ENCODE measurements at regions not wholly inside any gene's neighbourhood (a gene's known extent, or its start where the extent isn't known, plus 50 kb on each side); places are given as distances from the start of the nearest gene placed in this dataset.
"Not testable (repeated sequence)": the region's sequence is repeated elsewhere in the genome, so short reads cannot be mapped to it uniquely, and the experiment has no call there.

GRCh38 chr3:177338697-177339219, 141.5 kb upstream of the TBL1XR1 start:
- H3K9me3 ChIP-seq (ENCODE audit: insufficient read depth, low read depth, low read length) = no peaks in the 10 kb centered on the region
- H3K27ac ChIP-seq (ENCODE audit: low read depth, low read length) = no peak overlapping the region
- no peak overlapping the region for H3K4me3 ChIP-seq (ENCODE audit: low read length)
- WGBS = 94% methylated on average over 3 of the region's 3 CpGs
- no peaks in the 10 kb centered on the region for H3K36me3 ChIP-seq (ENCODE audit: insufficient read depth, low read length)
- no peak overlapping the region for H3K9ac ChIP-seq (ENCODE audit: low read depth, low read length)
- peaks cover 30% of the 10 kb centered on the region for H3K27me3 ChIP-seq (ENCODE audit: insufficient read depth, low read length)
- H3K4me1 ChIP-seq (ENCODE audit: insufficient read depth, low read length) = no peaks in the 10 kb centered on the region; the same call in 1 of the 2 replicates

- WGBS = 65% methylated on average over 3 of the region's 3 CpGs
- H3K36me3 ChIP-seq (ENCODE audit: insufficient read depth, low read length); H3K27ac ChIP-seq (ENCODE audit: low read depth, low read length); H3K9me3 ChIP-seq (ENCODE audit: insufficient read depth, low read depth, low read length); H3K4me3 ChIP-seq (ENCODE audit: low read length); H3K9ac ChIP-seq (ENCODE audit: low read depth, low read length); H3K4me1 ChIP-seq (ENCODE audit: insufficient read depth, low read length): not testable (repeated sequence)
- H3K27me3 ChIP-seq (ENCODE audit: insufficient read depth, low read length) = peaks cover 35% of the 10 kb centered on the region
Measured at GRCh38 chr3:177339220-177339703, 142.0 kb upstream of the TBL1XR1 start.

- H3K9me3 ChIP-seq (ENCODE audit: insufficient read depth, low read depth, low read length) = no peaks in the 10 kb centered on the region
- H3K4me1 ChIP-seq (ENCODE audit: insufficient read depth, low read length) = peaks cover 8% of the 10 kb centered on the region
- no peak overlapping the region for H3K9ac ChIP-seq (ENCODE audit: low read depth, low read length)
- no peak overlapping the region for H3K27ac ChIP-seq (ENCODE audit: low read depth, low read length)
- H3K27me3 ChIP-seq (ENCODE audit: insufficient read depth, low read length) = peaks cover 42% of the 10 kb centered on the region
- no peak overlapping the region for H3K4me3 ChIP-seq (ENCODE audit: low read length)
- WGBS = 85% methylated on average over 1 of the region's 2 CpGs
- H3K36me3 ChIP-seq (ENCODE audit: insufficient read depth, low read length) = no peaks in the 10 kb centered on the region
Measured at GRCh38 chr3:177340243-177340830, 143.1 kb upstream of the TBL1XR1 start.

GRCh38 chr3:177341736-177342419, 144.6 kb upstream of the TBL1XR1 start:
- 93% methylated on average over 7 of the region's 7 CpGs for WGBS
- peaks cover 56% of the 10 kb centered on the region for H3K27me3 ChIP-seq (ENCODE audit: insufficient read depth, low read length)
- H3K9me3 ChIP-seq (ENCODE audit: insufficient read depth, low read depth, low read length) = no peaks in the 10 kb centered on the region
- H3K9ac ChIP-seq (ENCODE audit: low read depth, low read length) = no peak overlapping the region
- H3K4me1 ChIP-seq (ENCODE audit: insufficient read depth, low read length) = peaks cover 22% of the 10 kb centered on the region
- no peak overlapping the region for H3K27ac ChIP-seq (ENCODE audit: low read depth, low read length)
- no peak overlapping the region for H3K4me3 ChIP-seq (ENCODE audit: low read length)
- no peaks in the 10 kb centered on the region for H3K36me3 ChIP-seq (ENCODE audit: insufficient read depth, low read length)

GRCh38 chr3:177343122-177343625, 145.9 kb upstream of the TBL1XR1 start:
- 95% methylated on average over 2 of the region's 3 CpGs for WGBS
- no peak overlapping the region for H3K4me3 ChIP-seq (ENCODE audit: low read length)
- H3K27ac ChIP-seq (ENCODE audit: low read depth, low read length) = no peak overlapping the region
- no peaks in the 10 kb centered on the region for H3K9me3 ChIP-seq (ENCODE audit: insufficient read depth, low read depth, low read length)
- peaks cover 25% of the 10 kb centered on the region for H3K4me1 ChIP-seq (ENCODE audit: insufficient read depth, low read length)
- H3K27me3 ChIP-seq (ENCODE audit: insufficient read depth, low read length) = peaks cover 69% of the 10 kb centered on the region
- no peak overlapping the region for H3K9ac ChIP-seq (ENCODE audit: low read depth, low read length)
- no peaks in the 10 kb centered on the region for H3K36me3 ChIP-seq (ENCODE audit: insufficient read depth, low read length)

GRCh38 chr3:177345049-177345972, 148.0 kb upstream of the TBL1XR1 start:
- peak overlapping the region; percentile 10; the same call in 1 of the 2 replicates for H3K4me3 ChIP-seq (ENCODE audit: low read length)
- peaks cover 25% of the 10 kb centered on the region for H3K4me1 ChIP-seq (ENCODE audit: insufficient read depth, low read length)
- WGBS = 2% methylated on average over 9 of the region's 12 CpGs
- no peaks in the 10 kb centered on the region for H3K36me3 ChIP-seq (ENCODE audit: insufficient read depth, low read length)
- no peaks in the 10 kb centered on the region for H3K9me3 ChIP-seq (ENCODE audit: insufficient read depth, low read depth, low read length)
- H3K27me3 ChIP-seq (ENCODE audit: insufficient read depth, low read length) = peaks cover 79% of the 10 kb centered on the region
- H3K27ac ChIP-seq (ENCODE audit: low read depth, low read length) = peak overlapping the region; percentile 57; the same call in 1 of the 2 replicates
- H3K9ac ChIP-seq (ENCODE audit: low read depth, low read length) = peak overlapping the region; percentile 23; the same call in 1 of the 2 replicates

GRCh38 chr3:177345973-177346503, 148.8 kb upstream of the TBL1XR1 start:
- no peaks in the 10 kb centered on the region for H3K36me3 ChIP-seq (ENCODE audit: insufficient read depth, low read length)
- no peak overlapping the region for H3K9ac ChIP-seq (ENCODE audit: low read depth, low read length)
- peak overlapping the region; percentile 10; the same call in 1 of the 2 replicates for H3K4me3 ChIP-seq (ENCODE audit: low read length)
- H3K27me3 ChIP-seq (ENCODE audit: insufficient read depth, low read length) = peaks cover 78% of the 10 kb centered on the region
- H3K9me3 ChIP-seq (ENCODE audit: insufficient read depth, low read depth, low read length) = no peaks in the 10 kb centered on the region
- H3K4me1 ChIP-seq (ENCODE audit: insufficient read depth, low read length) = peaks cover 25% of the 10 kb centered on the region
- no peak overlapping the region for H3K27ac ChIP-seq (ENCODE audit: low read depth, low read length)

- no peaks in the 10 kb centered on the region for H3K9me3 ChIP-seq (ENCODE audit: insufficient read depth, low read depth, low read length)
- H3K27me3 ChIP-seq (ENCODE audit: insufficient read depth, low read length) = peaks cover 69% of the 10 kb centered on the region
- no peak overlapping the region for H3K9ac ChIP-seq (ENCODE audit: low read depth, low read length)
- H3K4me1 ChIP-seq (ENCODE audit: insufficient read depth, low read length) = peaks cover 25% of the 10 kb centered on the region
- no peaks in the 10 kb centered on the region for H3K36me3 ChIP-seq (ENCODE audit: insufficient read depth, low read length)
- H3K27ac ChIP-seq (ENCODE audit: low read depth, low read length) = no peak overlapping the region
- H3K4me3 ChIP-seq (ENCODE audit: low read length) = no peak overlapping the region
Measured at GRCh38 chr3:177346878-177347277, 149.6 kb upstream of the TBL1XR1 start.

GRCh38 chr3:177347611-177348010, 150.3 kb upstream of the TBL1XR1 start:
- Histone ChIP-seq H3K9ac (ENCODE audit: low read depth, low read length) (no peak overlapping the region), H3K27me3 (ENCODE audit: insufficient read depth, low read length) (peaks cover 62% of the 10 kb centered on the region), H3K4me3 (ENCODE audit: low read length) (no peak overlapping the region), H3K4me1 (ENCODE audit: insufficient read depth, low read length) (peaks cover 25% of the 10 kb centered on the region), H3K9me3 (ENCODE audit: insufficient read depth, low read depth, low read length) (no peaks in the 10 kb centered on the region), H3K27ac (ENCODE audit: low read depth, low read length) (no peak overlapping the region), H3K36me3 (ENCODE audit: insufficient read depth, low read length) (no peaks in the 10 kb centered on the region)
- WGBS = 74% methylated on average over 1 of the region's 1 CpG

GRCh38 chr3:177348974-177349373, 151.7 kb upstream of the TBL1XR1 start:
- H3K4me1 ChIP-seq (ENCODE audit: insufficient read depth, low read length) = peaks cover 25% of the 10 kb centered on the region
- no peak overlapping the region for H3K27ac ChIP-seq (ENCODE audit: low read depth, low read length)
- H3K36me3 ChIP-seq (ENCODE audit: insufficient read depth, low read length) = no peaks in the 10 kb centered on the region
- peaks cover 48% of the 10 kb centered on the region for H3K27me3 ChIP-seq (ENCODE audit: insufficient read depth, low read length)
- 83% methylated on average over 2 of the region's 2 CpGs for WGBS
- no peak overlapping the region for H3K4me3 ChIP-seq (ENCODE audit: low read length)
- no peak overlapping the region for H3K9ac ChIP-seq (ENCODE audit: low read depth, low read length)
- H3K9me3 ChIP-seq (ENCODE audit: insufficient read depth, low read depth, low read length) = no peaks in the 10 kb centered on the region

Measured in HUES64 (cell line).